HL-60 (cell line): ENCODE measurements at regions not wholly inside any gene's neighbourhood (a gene's known extent, or its start where the extent isn't known, plus 50 kb on each side); places are given as distances from the start of the nearest gene placed in this dataset.

Source experiments
- DNase-seq, 2 experiments: peaks; one replicate each; pipeline ENCODE4 v3.0.0-alpha.2; 2010 to 2020; ENCODE audit warnings: low read depth in 1 of 2, low spot score in 1 of 2
- H3K27ac ChIP-seq: fragments of 250-450 bp; sonication (Bioruptor Pico); replicated peaks from 2 replicates; pipeline ENCODE4 v1.5.1; 2020; ENCODE audit warnings: mild to moderate bottlenecking, moderate library complexity
- H3K27me3 ChIP-seq: fragments of 250-450 bp; sonication (Bioruptor Pico); 2 replicates; pipeline ENCODE4 v1.5.1; 2021; ENCODE audit warnings: mild to moderate bottlenecking, moderate library complexity; ENCODE audit not compliant: insufficient read depth, poor library complexity, severe bottlenecking
- H3K4me3 ChIP-seq: replicated peaks from 2 replicates; pipeline ENCODE4 v1.5.1; 2011; ENCODE audit warnings: mild to moderate bottlenecking, control low read depth, low read length; ENCODE audit not compliant: insufficient read depth
- GABPA ChIP-seq: IDR thresholded peaks from 2 replicates; pipeline ENCODE4 v1.6.1; 2012; ENCODE audit warnings: low read depth
- POLR2AphosphoS5 ChIP-seq: IDR thresholded peaks from 2 replicates; pipeline ENCODE4 v1.6.1; 2012; ENCODE audit warnings: low read depth
- REST ChIP-seq: IDR thresholded peaks from 2 replicates; pipeline ENCODE4 v1.6.1; 2012; ENCODE audit warnings: low read depth; ENCODE audit not compliant: insufficient replicate concordance
- SPI1 ChIP-seq: IDR thresholded peaks from 2 replicates; pipeline ENCODE4 v1.6.1; 2012; ENCODE audit warnings: low read depth, mild to moderate bottlenecking, borderline replicate concordance
- TF ChIP-seq, protein P1 (sequence below): IDR thresholded peaks from one replicate; pipeline ENCODE4 v1.5.1; 2011; ENCODE audit warnings: low read length, control low read depth, inconsistent platforms; ENCODE audit not compliant: insufficient read depth

DNA sequence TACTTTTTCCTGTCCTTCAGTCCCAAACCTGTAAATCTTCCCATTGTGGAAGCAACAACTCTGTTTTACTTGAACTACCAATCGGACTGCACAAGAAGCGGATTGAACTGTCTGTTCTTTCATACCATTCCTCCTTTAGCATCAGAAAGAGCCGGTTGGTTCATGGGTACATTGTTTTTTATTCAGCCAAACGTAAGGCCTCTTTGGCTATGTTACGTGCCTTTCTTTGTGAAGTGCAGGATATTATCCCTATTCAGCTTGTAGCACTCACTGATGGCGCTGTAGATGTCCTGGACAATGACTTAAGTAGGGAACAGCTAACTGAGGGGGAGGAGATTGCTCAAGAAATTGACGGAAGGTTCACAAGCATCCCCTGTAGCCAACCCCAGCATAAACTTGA lies 60.3 kb downstream of the ARHGAP35 start:
- Histone ChIP-seq H3K4me3 (no peak overlapping the region), H3K27me3 (no peaks in the 10 kb centered on the region), H3K27ac (no peak overlapping the region)
- TF ChIP-seq POLR2AphosphoS5 (no peak), REST (no peak), SPI1 (no peak), GABPA (no peak)
- TF ChIP-seq, protein P1, sequence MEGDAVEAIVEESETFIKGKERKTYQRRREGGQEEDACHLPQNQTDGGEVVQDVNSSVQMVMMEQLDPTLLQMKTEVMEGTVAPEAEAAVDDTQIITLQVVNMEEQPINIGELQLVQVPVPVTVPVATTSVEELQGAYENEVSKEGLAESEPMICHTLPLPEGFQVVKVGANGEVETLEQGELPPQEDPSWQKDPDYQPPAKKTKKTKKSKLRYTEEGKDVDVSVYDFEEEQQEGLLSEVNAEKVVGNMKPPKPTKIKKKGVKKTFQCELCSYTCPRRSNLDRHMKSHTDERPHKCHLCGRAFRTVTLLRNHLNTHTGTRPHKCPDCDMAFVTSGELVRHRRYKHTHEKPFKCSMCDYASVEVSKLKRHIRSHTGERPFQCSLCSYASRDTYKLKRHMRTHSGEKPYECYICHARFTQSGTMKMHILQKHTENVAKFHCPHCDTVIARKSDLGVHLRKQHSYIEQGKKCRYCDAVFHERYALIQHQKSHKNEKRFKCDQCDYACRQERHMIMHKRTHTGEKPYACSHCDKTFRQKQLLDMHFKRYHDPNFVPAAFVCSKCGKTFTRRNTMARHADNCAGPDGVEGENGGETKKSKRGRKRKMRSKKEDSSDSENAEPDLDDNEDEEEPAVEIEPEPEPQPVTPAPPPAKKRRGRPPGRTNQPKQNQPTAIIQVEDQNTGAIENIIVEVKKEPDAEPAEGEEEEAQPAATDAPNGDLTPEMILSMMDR: no peak
- DNase-seq: no peak

DNA sequence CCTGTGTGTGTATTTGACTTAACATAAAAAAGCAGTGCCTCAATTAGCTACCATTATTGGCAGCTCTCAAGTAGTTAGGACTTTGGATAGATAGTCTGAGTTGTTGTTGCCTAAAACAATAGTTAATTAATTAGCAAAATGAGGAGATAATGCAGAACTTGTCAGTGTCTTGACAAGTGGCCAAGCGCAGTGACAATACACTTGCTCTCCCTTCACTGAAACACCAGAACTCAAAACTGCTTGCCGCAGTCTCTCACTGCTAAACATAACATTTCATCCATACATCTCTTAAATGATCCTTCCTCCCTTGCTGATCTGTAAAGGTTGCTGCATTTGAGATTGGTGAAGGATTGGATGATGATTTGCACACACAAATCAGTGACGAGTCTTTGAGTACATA lies 61.7 kb downstream of the ARHGAP35 start:
- no peak overlapping the region for H3K4me3 ChIP-seq
- no peak overlapping the region for H3K27ac ChIP-seq
- DNase-seq: no peak
- TF ChIP-seq GABPA: no peak
- no peaks in the 10 kb centered on the region for H3K27me3 ChIP-seq

- Histone ChIP-seq H3K27me3 (no peaks in the 10 kb centered on the region), H3K27ac (no peak overlapping the region), H3K4me3 (no peak overlapping the region)
- DNase-seq: no peak
- TF ChIP-seq GABPA (no peak), POLR2AphosphoS5 (no peak), SPI1 (no peak), REST (no peak)
- TF ChIP-seq, protein P1: no peak
Measured at GRCh38 chr19:46924874-46925547, 64.2 kb downstream of the ARHGAP35 start.

DNA sequence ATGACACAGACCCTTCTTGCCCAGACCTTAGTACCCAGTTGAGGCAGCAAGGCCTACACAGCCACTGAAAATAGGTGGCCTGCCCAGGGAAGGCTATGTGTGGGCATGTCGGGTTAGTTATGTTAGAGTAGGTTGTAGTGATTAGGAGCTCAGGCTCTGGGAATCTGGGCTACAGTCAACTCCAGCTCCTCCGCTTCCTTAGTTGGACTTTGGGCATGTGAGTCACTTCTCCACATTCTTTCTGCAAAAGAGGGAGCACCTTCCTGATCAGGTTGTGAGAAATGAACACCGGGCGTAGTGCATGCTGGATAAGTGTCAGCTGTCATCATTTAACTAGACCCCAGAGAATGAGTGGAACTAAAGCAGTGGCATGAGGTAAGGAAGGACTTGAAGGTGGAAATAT lies 64.8 kb downstream of the ARHGAP35 start:
- DNase-seq: no peak
- TF ChIP-seq REST (no peak), SPI1 (no peak), POLR2AphosphoS5 (no peak), GABPA (no peak)
- TF ChIP-seq, protein P1: no peak
- H3K27ac ChIP-seq: no peak overlapping the region

More for the DNA sequence above, 64.8 kb downstream of the ARHGAP35 start:
- Histone ChIP-seq H3K4me3 (no peak overlapping the region), H3K27me3 (no peaks in the 10 kb centered on the region)
